ENCODE measurements at regions not wholly inside any gene's neighbourhood (a gene's known extent, or its start where the extent isn't known, plus 50 kb on each side); places are given as distances from the start of the nearest gene placed in this dataset.

GRCh38 chr11:33434294-33434693, 177.1 kb downstream of the HIPK3 start:
- H2AFZ ChIP-seq (ENCODE audit: low read depth, low read length), result no peak overlapping the region
- no peak overlapping the region for H3K4me2 ChIP-seq (ENCODE audit: insufficient read depth, low read length)
- intact Hi-C loops (cut with micrococcal nuclease), result no loop called here
- 0% methylated on average over 1 of the region's 1 CpG for WGBS (ENCODE audit: insufficient coverage, low coverage, missing lambda C conversion rate)
- no peak overlapping the region for H3K4me3 ChIP-seq
- peak; percentile 92 for TF ChIP-seq ZNF707 (CRISPR knock-in tag; conservative IDR thresholded peaks at IDR 0.05)
- TF ChIP-seq ZBTB1 (CRISPR knock-in tag; IDR thresholded peaks at IDR 0.05; ENCODE audit: borderline replicate concordance, low read depth), result no peak
- no peak for TF ChIP-seq KLF16 (IDR thresholded peaks at IDR 0.05)
- TF ChIP-seq ADNP (tag; IDR thresholded peaks at IDR 0.05), result no peak
- no peak for TF ChIP-seq ZNF75A (CRISPR knock-in tag; IDR thresholded peaks at IDR 0.05)
- TF ChIP-seq MLX (CRISPR knock-in tag; conservative IDR thresholded peaks at IDR 0.05), result no peak
- no peak for TF ChIP-seq HOXB6 (CRISPR knock-in tag; IDR thresholded peaks at IDR 0.05; ENCODE audit: borderline replicate concordance)
- no peak for TF ChIP-seq RBBP5 (IDR thresholded peaks at IDR 0.05; ENCODE audit: borderline replicate concordance, insufficient read depth, low read length, poor library complexity, severe bottlenecking)
- TF ChIP-seq TOE1 (IDR thresholded peaks at IDR 0.05; ENCODE audit: borderline replicate concordance), result no peak
- no peak for TF ChIP-seq TOE1 (CRISPR knock-in tag; IDR thresholded peaks at IDR 0.05; ENCODE audit: borderline replicate concordance, low read depth)
- ChIA-PET POLR2A (no interaction called here), CTCF (ENCODE audit: low intra/inter-chr PET ratio) (no interaction called here)
- H3K36me3 ChIP-seq (ENCODE audit: control insufficient read depth, insufficient read depth, low read length), result no peaks in the 10 kb centered on the region
- H4K20me1 ChIP-seq (replicated peaks; ENCODE audit: control insufficient read depth, insufficient read depth, low read length), result no peaks in the 10 kb centered on the region
- peaks cover 0 to 4% of the 10 kb centered on the region in 2 experiments; a peak in 1 of 5 replicates for H3K4me1 ChIP-seq (replicated peaks in 1 of 2; ENCODE audit: control insufficient read depth in 2 of 2, insufficient read depth in 2 of 2, low read length in 2 of 2)
- H3K9me3 ChIP-seq (replicated peaks; ENCODE audit: control insufficient read depth, insufficient read depth, low read depth, low read length), result no peaks in the 10 kb centered on the region
- no TSS peak for BruUV-seq (replicated peaks)
- no peak for DNase-seq (ENCODE audit: extremely low read depth in 1 of 4, low spot score in 3 of 4)
- FAIRE-seq, result no peak
- in situ Hi-C loops (cut with MboI), result no loop called here
- no peak overlapping the region for H3K27ac ChIP-seq (ENCODE audit: extremely low read depth, low read depth, low read length)
- H3K79me2 ChIP-seq (ENCODE audit: control insufficient read depth, insufficient read depth, low read length), result no peaks in the 10 kb centered on the region
- H3K9ac ChIP-seq (ENCODE audit: insufficient read depth in 1 of 2, low read depth in 2 of 2, low read length in 2 of 2), result no peak overlapping the region
- H3K27me3 ChIP-seq (ENCODE audit: control insufficient read depth in 2 of 2, insufficient read depth in 2 of 2, low read length in 2 of 2), result peaks cover 0 to 6% of the 10 kb centered on the region in 2 experiments; a peak in 1 of 5 replicates
- ATAC-seq, result no peak
- no peaks in the 10 kb centered on the region for H3K9me1 ChIP-seq (ENCODE audit: control insufficient read depth, insufficient read depth, low read length)

All from K562 (cell line).